PFSK-1 (cell line): ENCODE measurements at regions not wholly inside any gene's neighbourhood (a gene's known extent, or its start where the extent isn't known, plus 50 kb on each side); places are given as distances from the start of the nearest gene placed in this dataset.

ENCODE experiments used
- FOXP2 ChIP-seq: optimal IDR thresholded peaks from 2 replicates; pipeline ENCODE3; 2011; ENCODE audit warnings: borderline replicate concordance, control low read depth, inconsistent platforms; ENCODE audit not compliant: insufficient read depth; ENCODE audit errors: extremely low read length, extremely low read depth
- POLR2AphosphoS5 ChIP-seq: IDR thresholded peaks from 2 replicates; pipeline ENCODE4 v1.6.1; 2012; ENCODE audit warnings: low read depth, mild to moderate bottlenecking, control low read depth, low read length, moderate library complexity
- SIN3A ChIP-seq: IDR thresholded peaks from 2 replicates; pipeline ENCODE4 v1.6.1; 2012; ENCODE audit warnings: mild to moderate bottlenecking, low read length, moderate library complexity, borderline replicate concordance; ENCODE audit not compliant: insufficient read depth
- TAF1 ChIP-seq: IDR thresholded peaks from 2 replicates; pipeline ENCODE4 v1.6.1; 2012; ENCODE audit warnings: low read length, control low read depth, borderline replicate concordance; ENCODE audit not compliant: insufficient read depth
- TF ChIP-seq, protein P1 (sequence below), 2 experiments: IDR thresholded peaks; 2 replicates each; pipeline versions ENCODE4 v1.6.1 to v1.8.0; 2011 to 2012; ENCODE audit warnings: low read depth in 2 of 2, low read length in 2 of 2, control low read depth in 1 of 2, inconsistent platforms in 1 of 2, mild to moderate bottlenecking in 1 of 2, moderate library complexity in 1 of 2; ENCODE audit not compliant: insufficient read depth in 1 of 2

GRCh38 chr6:23890543-23891227 lies 235.3 kb upstream of the NRSN1 start:
- TF ChIP-seq POLR2AphosphoS5: no peak
- no peak for TF ChIP-seq TAF1
- TF ChIP-seq FOXP2: no peak
- TF ChIP-seq, protein P1, sequence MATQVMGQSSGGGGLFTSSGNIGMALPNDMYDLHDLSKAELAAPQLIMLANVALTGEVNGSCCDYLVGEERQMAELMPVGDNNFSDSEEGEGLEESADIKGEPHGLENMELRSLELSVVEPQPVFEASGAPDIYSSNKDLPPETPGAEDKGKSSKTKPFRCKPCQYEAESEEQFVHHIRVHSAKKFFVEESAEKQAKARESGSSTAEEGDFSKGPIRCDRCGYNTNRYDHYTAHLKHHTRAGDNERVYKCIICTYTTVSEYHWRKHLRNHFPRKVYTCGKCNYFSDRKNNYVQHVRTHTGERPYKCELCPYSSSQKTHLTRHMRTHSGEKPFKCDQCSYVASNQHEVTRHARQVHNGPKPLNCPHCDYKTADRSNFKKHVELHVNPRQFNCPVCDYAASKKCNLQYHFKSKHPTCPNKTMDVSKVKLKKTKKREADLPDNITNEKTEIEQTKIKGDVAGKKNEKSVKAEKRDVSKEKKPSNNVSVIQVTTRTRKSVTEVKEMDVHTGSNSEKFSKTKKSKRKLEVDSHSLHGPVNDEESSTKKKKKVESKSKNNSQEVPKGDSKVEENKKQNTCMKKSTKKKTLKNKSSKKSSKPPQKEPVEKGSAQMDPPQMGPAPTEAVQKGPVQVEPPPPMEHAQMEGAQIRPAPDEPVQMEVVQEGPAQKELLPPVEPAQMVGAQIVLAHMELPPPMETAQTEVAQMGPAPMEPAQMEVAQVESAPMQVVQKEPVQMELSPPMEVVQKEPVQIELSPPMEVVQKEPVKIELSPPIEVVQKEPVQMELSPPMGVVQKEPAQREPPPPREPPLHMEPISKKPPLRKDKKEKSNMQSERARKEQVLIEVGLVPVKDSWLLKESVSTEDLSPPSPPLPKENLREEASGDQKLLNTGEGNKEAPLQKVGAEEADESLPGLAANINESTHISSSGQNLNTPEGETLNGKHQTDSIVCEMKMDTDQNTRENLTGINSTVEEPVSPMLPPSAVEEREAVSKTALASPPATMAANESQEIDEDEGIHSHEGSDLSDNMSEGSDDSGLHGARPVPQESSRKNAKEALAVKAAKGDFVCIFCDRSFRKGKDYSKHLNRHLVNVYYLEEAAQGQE (IDR thresholded peaks at IDR 0.05; ENCODE audit: insufficient read depth in 1 of 2, low read depth in 2 of 2, low read length in 2 of 2): no peak
- TF ChIP-seq SIN3A: no peak

DNA sequence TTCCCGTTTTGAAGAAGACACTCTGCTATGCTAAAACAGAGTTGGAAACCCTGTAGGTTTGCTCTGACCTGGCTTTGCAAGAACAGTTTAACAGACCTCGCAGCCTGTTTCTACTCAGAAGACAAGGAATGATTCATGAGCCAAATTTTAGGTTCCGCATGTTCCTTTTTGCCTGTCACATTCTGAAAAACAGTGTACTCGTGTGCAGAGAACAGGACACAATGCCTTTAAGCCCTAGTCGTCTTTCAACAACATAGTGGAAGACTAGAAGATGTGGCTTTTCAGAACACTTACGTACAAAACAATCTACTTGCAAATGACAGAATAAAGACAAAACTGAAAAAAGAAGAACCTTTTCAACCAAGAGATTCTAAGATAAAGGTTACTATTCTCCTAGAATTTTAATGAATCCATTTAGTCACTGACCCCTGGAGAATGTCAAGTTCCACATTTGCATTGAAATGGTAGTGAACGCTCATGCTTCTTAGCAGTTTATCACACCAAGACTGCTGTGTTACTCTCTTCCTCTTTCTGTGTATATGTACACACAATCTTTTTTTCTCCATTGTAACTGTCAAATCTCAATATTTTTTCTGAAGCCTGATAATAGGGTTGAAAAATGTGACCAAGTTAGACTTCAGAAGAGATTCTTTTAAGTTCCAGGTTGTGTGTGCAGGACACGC lies 220.7 kb upstream of the NRSN1 start:
- TF ChIP-seq TAF1: no peak
- TF ChIP-seq, protein P1 (IDR thresholded peaks at IDR 0.05; ENCODE audit: insufficient read depth in 1 of 2, low read depth in 2 of 2, low read length in 2 of 2): no peak
- no peak for TF ChIP-seq POLR2AphosphoS5
- no peak for TF ChIP-seq SIN3A
- no peak for TF ChIP-seq FOXP2

GRCh38 chr6:23910420-23910819 lies 215.6 kb upstream of the NRSN1 start:
- TF ChIP-seq TAF1 (no peak), POLR2AphosphoS5 (no peak), SIN3A (no peak), FOXP2 (no peak)
- TF ChIP-seq, protein P1 (IDR thresholded peaks at IDR 0.05; ENCODE audit: insufficient read depth in 1 of 2, low read depth in 2 of 2, low read length in 2 of 2): no peak

GRCh38 chr6:23927935-23928334 lies 198.1 kb upstream of the NRSN1 start:
- TF ChIP-seq FOXP2: no peak
- no peak for TF ChIP-seq TAF1
- no peak for TF ChIP-seq SIN3A
- TF ChIP-seq, protein P1 (IDR thresholded peaks at IDR 0.05; ENCODE audit: insufficient read depth in 1 of 2, low read depth in 2 of 2, low read length in 2 of 2): no peak
- TF ChIP-seq POLR2AphosphoS5: no peak
